Spleen (tissue), 11 donors: ENCODE measurements at regions not wholly inside any gene's neighbourhood (a gene's known extent, or its start where the extent isn't known, plus 50 kb on each side); places are given as distances from the start of the nearest gene placed in this dataset.
"Not testable (repeated sequence)": the region's sequence is repeated elsewhere in the genome, so short reads cannot be mapped to it uniquely, and the experiment has no call there.

ENCODE experiments used
- DNase-seq: peaks from one replicate; pipeline ENCODE4 v3.0.0-alpha.2; 2020
- H3K27ac ChIP-seq, 8 donors: fragments of 200-600 bp; sonication (generic) in 7 of 8; 1 replicate in 4 of 8; 2 replicates in 4 of 8; pipeline versions ENCODE4 v1.5.0 to v1.8.0; 2016 to 2021; ENCODE audit warnings: inconsistent platforms in 4 of 8, mild to moderate bottlenecking in 4 of 8, moderate library complexity in 1 of 8
- H3K27me3 ChIP-seq, 7 donors: fragments of 200-600 bp; sonication (generic) in 6 of 7; replicated peaks in 1 of 7; 1 replicate in 4 of 7; 2 replicates in 3 of 7; pipeline versions ENCODE4 v1.5.0 to v1.8.0; 2016 to 2021; ENCODE audit warnings: inconsistent platforms in 3 of 7, mild to moderate bottlenecking in 1 of 7
- H3K36me3 ChIP-seq, 6 donors: fragments of 200-600 bp; sonication (generic) in 5 of 6; 1 replicate in 4 of 6; 2 replicates in 2 of 6; pipeline versions ENCODE4 v1.5.0 to v1.8.0; 2016 to 2021; ENCODE audit warnings: inconsistent platforms in 2 of 6
- H3K4me1 ChIP-seq, 6 donors: fragments of 200-600 bp; sonication (generic) in 5 of 6; 1 replicate in 3 of 6; 2 replicates in 3 of 6; pipeline versions ENCODE4 v1.5.0 to v1.8.0; 2016 to 2021; ENCODE audit warnings: inconsistent platforms in 3 of 6
- H3K4me3 ChIP-seq, 8 donors: fragments of 200-600 bp; sonication (generic) in 7 of 8; 1 replicate in 4 of 8; 2 replicates in 4 of 8; pipeline versions ENCODE4 v1.5.0 to v1.8.0; 2016 to 2021; ENCODE audit warnings: inconsistent platforms in 4 of 8, mild to moderate bottlenecking in 4 of 8, moderate library complexity in 2 of 8
- H3K9me3 ChIP-seq, 8 donors: fragments of 200-600 bp; sonication (generic) in 7 of 8; 1 replicate in 4 of 8; 2 replicates in 4 of 8; pipeline versions ENCODE4 v1.5.0 to v1.8.0; 2016 to 2021; ENCODE audit warnings: inconsistent platforms in 4 of 8
- CTCF ChIP-seq, 11 experiments: fragments of 200-600 bp in 7 of 11; fragments of 450-650 bp in 4 of 11; sonication (generic) in 4 of 11; IDR thresholded peaks in 8 of 11; conservative IDR thresholded peaks in 3 of 11; 1 replicate in 7 of 11; 2 replicates in 4 of 11; pipeline versions ENCODE4 v1.4.0 to v1.8.0; 2016 to 2021; ENCODE audit warnings: antibody characterized with exemption in 11 of 11, inconsistent platforms in 4 of 11, mild to moderate bottlenecking in 1 of 11
- POLR2A ChIP-seq, 3 donors: fragments of 450-650 bp; IDR thresholded peaks; one replicate each; pipeline ENCODE4 v1.5.1; 2017; ENCODE audit warnings: antibody characterized with exemption in 3 of 3, mild to moderate bottlenecking in 1 of 3
- POLR2AphosphoS5 ChIP-seq, 3 donors: sonication (generic); formaldehyde crosslinking; IDR thresholded peaks; one replicate each; pipeline ENCODE4 v1.5.1; 2017; ENCODE audit warnings: antibody characterized with exemption in 3 of 3
- WGBS, 5 donors: extraction: QIAGEN DNeasy Blood & Tissue Kit in 3 of 5; methylation state at CpG; one replicate each; pipeline versions ENCODE4 v1.1.5 to v1.1.7; 2013 to 2018; 5-methylcytosine and 5-hydroxymethylcytosine counted together
- intact Hi-C: fragments of 100-400 bp; cut with DNase I; formaldehyde crosslinking; loops from one replicate; pipeline ENCODE4 v1.15.0; 2023; ENCODE audit warnings: low total_unique reads
- donor health status: healthy with polysubstance abuse.
- donor health status: DM: no; HTN: no; CAD: no; lungs with moderate emphysema.
- donor health status: DM: no; HTN: no; CAD: no.
- donor health status: Bipolar disorder and iron deficiency.
- donor health status: healthy.
- donor health status: DM: no; HTN: no; CAD: no.
- donor health status: DM: yes; HTN: yes; CAD: no.

GRCh38 chrX:53768451-53768850 lies 81.9 kb upstream of the HUWE1 start:
- no peaks in the 10 kb centered on the region for H3K4me1 ChIP-seq
- no peaks in the 10 kb centered on the region for H3K27me3 ChIP-seq
- H3K9me3 ChIP-seq, result no peaks in the 10 kb centered on the region
- H3K4me3 ChIP-seq, result no peak overlapping the region
- no peak overlapping the region for H3K27ac ChIP-seq
- DNase-seq, result no peak
- WGBS, 5 donors, result 80 to 90% (median 88%) methylated on average over 5 of the region's 5 CpGs
- intact Hi-C loops, result no loop called here
- TF ChIP-seq CTCF (IDR thresholded peaks at IDR 0.05 in 8 of 11, conservative IDR thresholded peaks at IDR 0.05 in 3 of 11), result no peak
- TF ChIP-seq POLR2A (IDR thresholded peaks at IDR 0.05), result no peak
- TF ChIP-seq POLR2AphosphoS5 (IDR thresholded peaks at IDR 0.05), result no peak
- no peaks in the 10 kb centered on the region for H3K36me3 ChIP-seq

GRCh38 chrX:53767544-53767943 lies 81.0 kb upstream of the HUWE1 start:
- intact Hi-C loops, result no loop called here
- TF ChIP-seq POLR2A (IDR thresholded peaks at IDR 0.05) (no peak), CTCF (IDR thresholded peaks at IDR 0.05 in 8 of 11, conservative IDR thresholded peaks at IDR 0.05 in 3 of 11) (no peak), POLR2AphosphoS5 (IDR thresholded peaks at IDR 0.05) (no peak)

GRCh38 chrX:53757181-53757580 lies 70.7 kb upstream of the HUWE1 start:
- H3K27ac ChIP-seq, H3K9me3 ChIP-seq, H3K4me3 ChIP-seq, intact Hi-C loops, H3K27me3 ChIP-seq, DNase-seq, H3K4me1 ChIP-seq, H3K36me3 ChIP-seq: not testable (repeated sequence)
- WGBS, 5 donors, result 33 to 50% (median 41%) methylated on average over 1 of the region's 1 CpG

More at GRCh38 chrX:53767544-53767943, 81.0 kb upstream of the HUWE1 start:
- no peaks in the 10 kb centered on the region for H3K27me3 ChIP-seq
- H3K36me3 ChIP-seq, result no peaks in the 10 kb centered on the region
- H3K4me3 ChIP-seq, result no peak overlapping the region
- no peaks in the 10 kb centered on the region for H3K9me3 ChIP-seq
- no peak for DNase-seq
- 0 to 48% (median 0%) methylated on average over 1 of the region's 1 CpG for WGBS, 5 donors
- H3K4me1 ChIP-seq, result no peaks in the 10 kb centered on the region
- H3K27ac ChIP-seq, result no peak overlapping the region

GRCh38 chrX:53746718-53747117 lies 60.2 kb upstream of the HUWE1 start:
- no peak for DNase-seq
- intact Hi-C loops, result no loop called here
- Histone ChIP-seq H3K27me3 (no peaks in the 10 kb centered on the region), H3K9me3 (no peaks in the 10 kb centered on the region), H3K4me3 (no peak overlapping the region), H3K4me1 (no peaks in the 10 kb centered on the region), H3K27ac (no peak overlapping the region), H3K36me3 (no peaks in the 10 kb centered on the region)
- WGBS, 5 donors, result 20 to 75% (median 52%) methylated on average over 1 of the region's 1 CpG
- no peak for TF ChIP-seq CTCF (IDR thresholded peaks at IDR 0.05 in 8 of 11, conservative IDR thresholded peaks at IDR 0.05 in 3 of 11)
- TF ChIP-seq POLR2AphosphoS5 (IDR thresholded peaks at IDR 0.05), result no peak
- TF ChIP-seq POLR2A (IDR thresholded peaks at IDR 0.05), result no peak

- no peak for DNase-seq
- Histone ChIP-seq H3K9me3 (no peaks in the 10 kb centered on the region), H3K4me1 (no peaks in the 10 kb centered on the region), H3K27ac (no peak overlapping the region), H3K36me3 (no peaks in the 10 kb centered on the region), H3K4me3 (no peak overlapping the region), H3K27me3 (no peaks in the 10 kb centered on the region)
- intact Hi-C loops, result no loop called here
- WGBS, 5 donors, result 81 to 93% (median 85%) methylated on average over 1 of the region's 1 CpG
- no peak for TF ChIP-seq POLR2A (IDR thresholded peaks at IDR 0.05)
- TF ChIP-seq CTCF (IDR thresholded peaks at IDR 0.05 in 8 of 11, conservative IDR thresholded peaks at IDR 0.05 in 3 of 11), result no peak
- TF ChIP-seq POLR2AphosphoS5 (IDR thresholded peaks at IDR 0.05), result no peak
These were observed 56.7 kb upstream of the HUWE1 start for GRCh38 chrX:53743244-53743643.
